ENCODE measurements at regions not wholly inside any gene's neighbourhood (a gene's known extent, or its start where the extent isn't known, plus 50 kb on each side); places are given as distances from the start of the nearest gene placed in this dataset.

GRCh38 chr10:110447886-110448285 is 49.8 kb upstream of the DUSP5 start:
- no TSS peak for BruUV-seq (replicated peaks)
- POLR2A ChIA-PET (ENCODE audit: low non-redundant PET), result no interaction called here
- TF ChIP-seq EZH2 (IDR thresholded peaks at IDR 0.05; ENCODE audit: borderline replicate concordance, low read depth, low read length, poor library complexity, severe bottlenecking) (no peak), CTCF (conservative IDR thresholded peaks at IDR 0.05; ENCODE audit: low read depth, low read length) (no peak)
- Histone ChIP-seq H3K27ac (ENCODE audit: low read depth, low read length, poor library complexity, severe bottlenecking) (no peak overlapping the region), H3K4me3 (ENCODE audit: low read depth, low read length, poor library complexity, severe bottlenecking) (no peak overlapping the region), H3K36me3 (ENCODE audit: insufficient read depth, low read length, poor library complexity, severe bottlenecking) (no peaks in the 10 kb centered on the region), H3K27me3 (replicated peaks; ENCODE audit: insufficient read depth, low read depth, low read length, poor library complexity) (no peaks in the 10 kb centered on the region), H3K4me1 (ENCODE audit: insufficient read depth, low read length, poor library complexity, severe bottlenecking) (no peaks in the 10 kb centered on the region), H3K9me3 (ENCODE audit: low read depth, low read length, poor library complexity, severe bottlenecking) (no peaks in the 10 kb centered on the region)
- no peak for DNase-seq (ENCODE audit: low spot score)
- CTCF ChIA-PET, result interaction anchor here (0.6 kb wide), 1 partner anchor 88 kb away, joined by 4 read pairs; no protein-coding TSS in a partner anchor
- intact Hi-C loops (cut with micrococcal nuclease; ENCODE audit: unreplicated experiment), result no loop called here

Data from A673 (cell line).